ENCODE measurements at regions not wholly inside any gene's neighbourhood (a gene's known extent, or its start where the extent isn't known, plus 50 kb on each side); places are given as distances from the start of the nearest gene placed in this dataset.
"Not testable (repeated sequence)": the region's sequence is repeated elsewhere in the genome, so short reads cannot be mapped to it uniquely, and the experiment has no call there.

GRCh38 chr4:19266566-19266965 lies 985.1 kb upstream of the SLIT2 start:
- in situ Hi-C loops (cut with MboI; ENCODE audit: low sequenced_read_pairs), result no loop called here

GRCh38 chr4:19262467-19262866 lies 989.2 kb upstream of the SLIT2 start:
- in situ Hi-C loops (cut with MboI; ENCODE audit: low sequenced_read_pairs), result no loop called here

GRCh38 chr4:19260346-19260745 lies 991.4 kb upstream of the SLIT2 start:
- in situ Hi-C loops (cut with MboI; ENCODE audit: low sequenced_read_pairs), result no loop called here

DNA sequence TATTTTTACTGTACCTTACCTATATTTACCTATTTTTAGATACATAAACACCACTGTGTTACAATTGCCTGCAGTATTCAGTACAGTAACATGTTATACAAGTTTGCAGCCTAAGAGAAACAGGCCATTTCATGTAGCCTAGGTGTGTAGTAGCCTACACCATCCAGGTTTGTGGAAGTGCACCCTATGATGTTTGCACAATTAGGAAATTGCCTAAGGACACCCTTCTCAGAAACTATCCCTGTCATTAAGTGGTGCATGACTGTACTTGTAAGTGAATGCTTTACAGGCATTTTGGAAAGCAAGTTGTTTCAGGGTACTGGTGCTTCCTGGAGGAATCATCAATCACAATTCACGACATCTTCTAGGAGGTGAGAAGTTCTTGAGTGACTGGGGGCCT lies 991.8 kb upstream of the SLIT2 start:
- in situ Hi-C loops (cut with MboI; ENCODE audit: low sequenced_read_pairs), result no loop called here

DNA sequence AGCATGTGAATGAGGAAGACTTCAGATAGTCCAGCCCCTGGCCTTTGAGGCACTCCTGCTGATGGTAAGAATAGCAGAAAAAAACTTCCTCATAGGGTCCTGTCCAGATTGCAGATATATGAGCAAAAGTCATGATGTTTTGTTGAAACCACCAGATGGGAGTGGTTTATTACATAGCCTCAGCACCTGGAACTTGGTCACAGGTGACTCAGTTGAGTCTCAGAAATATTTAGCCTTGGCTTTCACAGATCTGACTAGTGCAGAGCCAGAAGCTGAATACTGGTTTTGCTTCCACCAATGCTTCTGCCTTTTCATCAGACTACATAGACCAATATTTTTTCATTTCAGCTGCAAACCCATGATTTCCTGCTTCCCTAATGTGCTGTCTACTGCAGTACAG lies 994.9 kb upstream of the SLIT2 start:
- in situ Hi-C loops (cut with MboI; ENCODE audit: low sequenced_read_pairs), result no loop called here

DNA sequence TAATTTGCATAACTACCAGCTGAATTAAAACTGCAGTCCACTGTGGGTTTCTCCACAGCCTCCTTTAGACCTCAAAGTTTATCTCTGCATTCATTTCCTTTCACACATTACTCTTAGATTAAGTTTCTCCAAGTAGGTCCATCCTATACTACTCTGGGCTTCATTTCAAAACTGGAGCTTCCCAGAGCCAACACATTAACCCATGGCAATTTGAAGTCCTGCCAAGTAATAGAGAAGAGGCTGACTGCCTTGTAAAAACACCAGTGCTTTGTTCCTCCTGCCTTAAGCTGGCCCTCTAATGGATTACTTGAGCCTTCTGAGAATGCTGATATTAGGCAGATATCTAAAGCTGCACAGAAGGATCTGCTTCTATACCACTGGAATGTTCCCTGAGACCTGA lies 997.2 kb upstream of the SLIT2 start:
- in situ Hi-C loops (cut with MboI; ENCODE audit: low sequenced_read_pairs), result no loop called here

DNA sequence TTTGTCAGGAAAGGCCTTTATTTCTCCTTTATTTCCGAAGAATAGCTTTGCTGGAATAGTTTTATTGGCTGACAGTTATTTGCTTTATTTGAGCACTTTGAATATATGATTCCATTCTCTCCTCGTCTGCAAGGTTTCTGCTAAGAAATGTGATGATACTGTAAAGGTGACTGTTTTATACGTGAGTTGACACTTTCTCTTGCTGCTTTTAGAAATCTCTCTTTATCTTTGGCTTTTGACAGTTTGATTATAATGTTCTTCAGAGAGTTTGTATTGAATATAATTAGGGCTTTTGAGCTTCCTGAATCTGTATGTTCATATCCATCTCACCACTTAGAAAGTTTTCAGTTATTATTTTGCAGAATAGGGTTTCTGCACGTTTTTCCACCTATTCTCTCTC lies 1003.7 kb upstream of the SLIT2 start:
- in situ Hi-C loops (cut with MboI; ENCODE audit: low sequenced_read_pairs), result no loop called here

- in situ Hi-C loops (cut with MboI; ENCODE audit: low sequenced_read_pairs), result no loop called here
Measured at GRCh38 chr4:19241895-19242294, 1009.8 kb upstream of the SLIT2 start.

- in situ Hi-C loops (cut with MboI; ENCODE audit: low sequenced_read_pairs), result no loop called here
Measured at GRCh38 chr4:19239565-19239964, 1012.1 kb upstream of the SLIT2 start.

DNA sequence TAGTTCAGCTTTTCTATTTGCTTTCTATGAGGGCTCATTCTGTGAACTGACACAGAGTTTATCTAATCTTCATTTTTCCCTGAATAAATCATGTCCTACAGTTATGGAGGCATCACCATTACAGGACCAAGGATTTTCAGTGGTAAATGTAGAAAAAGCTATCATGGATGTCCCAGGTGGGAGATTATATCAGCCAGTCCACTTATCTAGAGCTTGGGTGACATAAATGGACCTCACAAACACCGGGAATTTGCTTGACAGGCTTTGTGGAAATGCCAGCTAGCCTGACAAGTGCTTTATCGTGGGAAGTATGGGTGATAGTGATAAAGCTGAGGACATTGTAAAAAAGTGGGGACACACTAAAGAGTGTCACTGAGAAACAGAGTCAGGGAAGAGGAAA lies 1015.2 kb upstream of the SLIT2 start:
- in situ Hi-C loops (cut with MboI; ENCODE audit: low sequenced_read_pairs), result no loop called here

DNA sequence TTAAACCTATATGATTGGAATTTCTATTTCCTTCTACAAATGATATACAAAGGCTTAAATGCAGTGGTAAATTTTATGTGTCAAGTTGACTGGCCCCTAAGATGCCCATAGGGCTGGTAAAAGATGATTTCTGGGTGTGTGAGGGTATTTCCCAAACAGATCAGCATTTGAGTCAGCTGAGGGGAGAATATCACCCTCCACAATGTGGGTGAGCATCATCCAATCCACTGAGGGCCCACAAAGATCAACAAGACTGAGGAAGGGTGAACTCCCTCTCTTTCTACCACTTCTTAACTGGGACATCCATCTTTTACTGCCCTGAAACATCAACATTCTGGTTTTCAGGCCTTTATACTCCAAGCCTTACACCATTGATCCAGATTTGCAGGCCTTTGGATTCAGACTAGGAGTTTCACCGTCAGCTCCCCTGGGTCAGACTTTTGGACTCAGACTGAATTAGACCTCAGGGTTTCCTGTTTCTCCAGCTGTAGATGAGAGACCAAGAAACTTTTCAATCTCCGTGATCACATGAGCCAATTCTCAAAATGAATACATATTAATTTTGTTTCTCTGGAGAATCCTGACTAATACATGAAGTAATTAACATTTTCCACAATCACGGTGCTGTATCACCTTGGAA lies 1020.7 kb upstream of the SLIT2 start:
- in situ Hi-C loops (cut with MboI; ENCODE audit: low sequenced_read_pairs), result no loop called here

- in situ Hi-C loops (cut with MboI; ENCODE audit: low sequenced_read_pairs), result no loop called here
Measured at GRCh38 chr4:19227701-19228100, 1024.0 kb upstream of the SLIT2 start.

DNA sequence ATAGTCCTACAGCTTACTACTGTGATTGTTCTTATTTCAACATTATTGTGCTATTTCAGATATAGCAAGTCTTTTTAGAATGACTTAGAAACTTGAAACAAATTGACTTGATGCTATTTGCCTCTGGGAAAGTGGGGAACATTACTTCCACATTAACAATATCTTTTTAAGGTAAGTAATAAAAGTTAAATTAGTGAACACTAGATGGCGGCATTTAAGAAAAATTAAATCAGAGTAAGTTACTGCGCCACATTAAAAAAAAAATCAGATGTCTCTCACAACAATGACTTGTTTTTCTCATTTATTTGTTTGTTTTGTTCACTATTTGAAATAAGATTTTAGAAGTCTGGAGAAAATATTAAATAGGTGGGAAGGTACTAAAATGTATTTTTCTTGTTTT lies 1026.9 kb upstream of the SLIT2 start:
- in situ Hi-C loops (cut with MboI; ENCODE audit: low sequenced_read_pairs), result no loop called here

GRCh38 chr4:19216476-19216875 lies 1035.2 kb upstream of the SLIT2 start:
- in situ Hi-C loops (cut with MboI; ENCODE audit: low sequenced_read_pairs), result no loop called here

- in situ Hi-C loops (cut with MboI; ENCODE audit: low sequenced_read_pairs), result no loop called here
Measured at GRCh38 chr4:19214591-19215186, 1037.0 kb upstream of the SLIT2 start.

- in situ Hi-C loops (cut with MboI; ENCODE audit: low sequenced_read_pairs), result no loop called here
Measured at GRCh38 chr4:19213388-19213787, 1038.3 kb upstream of the SLIT2 start.

GRCh38 chr4:19205853-19206252 lies 1045.9 kb upstream of the SLIT2 start:
- in situ Hi-C loops (cut with MboI; ENCODE audit: low sequenced_read_pairs), result no loop called here

DNA sequence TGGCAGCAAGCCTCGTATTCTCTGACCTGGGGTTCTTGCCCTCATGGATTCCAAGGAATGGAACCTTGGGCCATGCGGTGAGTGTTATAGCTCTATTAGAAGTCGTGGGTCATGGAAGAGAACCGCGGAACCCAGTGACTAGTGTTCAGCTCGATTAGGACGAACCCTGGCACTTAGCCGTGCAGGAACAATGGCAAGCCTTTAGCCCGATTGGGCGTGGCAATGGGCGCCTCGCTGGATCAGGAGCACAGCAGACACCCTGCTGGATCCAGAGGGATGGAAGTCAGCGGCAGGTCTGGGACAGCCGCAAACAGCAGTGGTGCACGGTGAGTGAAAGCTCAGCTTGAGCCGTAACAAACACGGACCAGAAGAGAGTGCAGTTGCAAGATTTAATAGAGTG lies 1053.9 kb upstream of the SLIT2 start:
- in situ Hi-C loops (cut with MboI; ENCODE audit: low sequenced_read_pairs), result not testable (repeated sequence)

- in situ Hi-C loops (cut with MboI; ENCODE audit: low sequenced_read_pairs), result no loop called here
Measured at GRCh38 chr4:19195696-19196095, 1056.0 kb upstream of the SLIT2 start.

GRCh38 chr4:19194672-19195071 lies 1057.0 kb upstream of the SLIT2 start:
- in situ Hi-C loops (cut with MboI; ENCODE audit: low sequenced_read_pairs), result no loop called here

DNA sequence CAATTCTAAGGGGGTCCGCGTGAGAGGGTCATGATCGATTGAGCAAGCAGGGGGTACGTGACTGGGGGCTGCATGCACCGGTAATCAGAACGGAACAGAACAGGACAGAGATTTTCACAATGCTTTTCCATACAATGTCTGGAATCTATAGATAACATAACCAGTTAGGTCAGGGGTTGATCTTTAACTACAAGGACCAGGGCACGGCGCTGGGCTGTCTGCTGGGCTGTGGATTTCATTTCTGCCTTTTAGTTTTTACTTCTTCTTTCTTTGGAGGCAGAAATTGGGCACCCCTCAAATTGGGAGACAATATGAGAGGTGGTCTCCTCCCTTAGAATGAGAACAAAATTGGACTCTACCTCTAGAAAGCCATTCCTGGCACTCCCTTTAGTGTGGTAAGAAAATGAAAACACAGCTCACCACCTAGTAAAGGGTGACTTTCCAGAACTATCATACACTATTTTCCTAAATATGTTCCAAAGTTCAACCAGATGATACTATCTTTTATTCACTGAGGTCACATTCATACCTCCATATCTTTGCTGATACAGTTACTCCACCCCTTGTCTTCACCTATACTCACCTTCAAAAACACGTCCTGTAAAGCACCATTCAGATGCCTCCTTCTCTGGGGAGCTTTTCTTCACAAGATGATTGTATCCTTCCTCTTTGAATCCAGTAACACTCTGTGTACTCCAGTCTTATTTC lies 1058.3 kb upstream of the SLIT2 start:
- in situ Hi-C loops (cut with MboI; ENCODE audit: low sequenced_read_pairs), result no loop called here

DNA sequence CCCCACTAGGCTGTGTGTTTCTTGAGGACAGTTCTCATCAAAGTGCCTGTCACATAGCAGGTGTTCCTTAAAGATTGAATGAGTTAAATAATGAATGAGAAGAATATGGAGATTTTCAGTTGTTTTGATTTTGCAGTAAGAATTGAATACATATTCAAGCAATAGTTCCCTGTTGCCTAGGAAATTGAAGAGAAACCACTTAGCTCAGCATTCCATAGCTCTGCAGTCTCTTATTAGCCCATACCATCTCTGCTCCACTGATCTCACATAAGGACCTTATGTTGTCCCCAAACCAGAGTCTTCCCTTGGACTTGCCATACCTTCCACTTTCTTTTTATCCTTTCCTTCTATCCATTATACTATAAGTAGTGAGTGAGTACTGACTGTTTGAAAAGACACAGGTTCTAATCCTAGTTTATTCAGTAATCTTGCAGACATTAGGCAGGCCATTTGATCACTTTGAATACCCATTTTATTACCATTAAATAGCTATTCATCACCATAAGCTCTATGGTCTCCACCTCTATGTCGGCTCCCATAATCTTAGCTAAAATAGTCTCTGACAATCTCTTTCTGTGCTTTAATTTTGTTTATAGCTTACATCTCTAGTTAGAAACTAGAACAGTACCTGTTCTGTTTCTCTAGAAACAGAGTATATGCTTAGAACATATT lies 1059.6 kb upstream of the SLIT2 start:
- in situ Hi-C loops (cut with MboI; ENCODE audit: low sequenced_read_pairs), result no loop called here

All from HL-60/S4 treated with retinoic acid at 250 ng/mL for 4 days and 3 days (cell line).